H9 (cell line): ENCODE measurements at regions not wholly inside any gene's neighbourhood (a gene's known extent, or its start where the extent isn't known, plus 50 kb on each side); places are given as distances from the start of the nearest gene placed in this dataset.
"Not testable (repeated sequence)": the region's sequence is repeated elsewhere in the genome, so short reads cannot be mapped to it uniquely, and the experiment has no call there.

Experiments used
- DNase-seq: peaks from one replicate; pipeline ENCODE4 v3.0.0-alpha.2; 2017
- H2AFZ ChIP-seq: one replicate; pipeline ENCODE4 v1.6.1; 2013; ENCODE audit warnings: mild to moderate bottlenecking, low read length, control low read depth, moderate library complexity
- H2AK5ac ChIP-seq: 2 replicates; pipeline ENCODE4 v1.6.1; 2013; ENCODE audit warnings: low read length, control low read depth, mixed read lengths; ENCODE audit not compliant: insufficient read length
- H2BK120ac ChIP-seq: one replicate; pipeline ENCODE4 v1.6.1; 2013; ENCODE audit warnings: low read depth, mild to moderate bottlenecking, low read length, control low read depth, inconsistent platforms; ENCODE audit not compliant: poor library complexity, severe bottlenecking
- H2BK12ac ChIP-seq: 2 replicates; pipeline ENCODE4 v1.6.1; 2013; ENCODE audit warnings: low read length, control low read depth, mixed read lengths, low read depth; ENCODE audit not compliant: insufficient read length
- H2BK15ac ChIP-seq: 2 replicates; pipeline ENCODE4 v1.6.1; 2013; ENCODE audit warnings: low read depth, low read length, control low read depth
- H2BK20ac ChIP-seq: one replicate; pipeline ENCODE4 v1.6.1; 2013; ENCODE audit warnings: low read depth, mild to moderate bottlenecking, low read length, control low read depth, inconsistent platforms; ENCODE audit not compliant: poor library complexity, severe bottlenecking
- H2BK5ac ChIP-seq: 2 replicates; pipeline ENCODE4 v1.6.1; 2013; ENCODE audit warnings: low read length, control low read depth, mixed read lengths; ENCODE audit not compliant: insufficient read length
- H3K14ac ChIP-seq: 2 replicates; pipeline ENCODE4 v1.6.1; 2013; ENCODE audit warnings: low read length, control low read depth; ENCODE audit not compliant: insufficient read depth
- H3K18ac ChIP-seq: 2 replicates; pipeline ENCODE4 v1.6.1; 2013; ENCODE audit warnings: low read depth, mild to moderate bottlenecking, mixed read lengths, low read length, control low read depth; ENCODE audit not compliant: insufficient read length
- H3K23ac ChIP-seq: 2 replicates; pipeline ENCODE4 v1.6.1; 2013; ENCODE audit warnings: low read length, control low read depth, mixed read lengths, low read depth; ENCODE audit not compliant: insufficient read length
- H3K23me2 ChIP-seq: 2 replicates; pipeline ENCODE4 v1.6.1; 2013; ENCODE audit warnings: low read depth, mild to moderate bottlenecking, mixed read lengths, low read length, control low read depth; ENCODE audit not compliant: insufficient read length, poor library complexity, severe bottlenecking
- H3K27ac ChIP-seq: 2 replicates; pipeline ENCODE4 v1.5.1; 2013; ENCODE audit warnings: low read length, control low read depth, mixed read lengths, low read depth; ENCODE audit not compliant: insufficient read length
- H3K27me3 ChIP-seq: 2 replicates; pipeline ENCODE4 v1.6.1; 2013; ENCODE audit warnings: low read length, control low read depth, inconsistent platforms; ENCODE audit not compliant: insufficient read depth
- H3K4ac ChIP-seq: 2 replicates; pipeline ENCODE4 v1.6.1; 2013; ENCODE audit warnings: low read depth, mild to moderate bottlenecking, control low read depth, inconsistent platforms, low read length, moderate library complexity
- H3K4me1 ChIP-seq: 2 replicates; pipeline ENCODE4 v1.6.1; 2013; ENCODE audit warnings: low read length, control low read depth, inconsistent platforms; ENCODE audit not compliant: insufficient read depth
- H3K4me2 ChIP-seq: 2 replicates; pipeline ENCODE4 v1.6.1; 2013; ENCODE audit warnings: low read length, control low read depth, mixed read lengths; ENCODE audit not compliant: insufficient read length, insufficient read depth
- H3K56ac ChIP-seq: 2 replicates; pipeline ENCODE4 v1.6.1; 2013; ENCODE audit warnings: low read depth, mild to moderate bottlenecking, mixed read lengths, low read length, control low read depth; ENCODE audit not compliant: insufficient read length
- H3K79me1 ChIP-seq: 2 replicates; pipeline ENCODE4 v1.6.1; 2013; ENCODE audit warnings: low read depth, mild to moderate bottlenecking, moderate library complexity, low read length, control low read depth, inconsistent platforms; ENCODE audit not compliant: insufficient read depth, poor library complexity, severe bottlenecking
- H3K79me2 ChIP-seq: 2 replicates; pipeline ENCODE4 v1.6.1; 2013; ENCODE audit warnings: low read length, control low read depth, inconsistent platforms; ENCODE audit not compliant: insufficient read depth
- H3K9ac ChIP-seq: 2 replicates; pipeline ENCODE4 v1.6.1; 2013; ENCODE audit warnings: low read length, control low read depth, mixed read lengths; ENCODE audit not compliant: insufficient read length; ENCODE audit errors: extremely low read depth
- H3K9me3 ChIP-seq: one replicate; pipeline ENCODE4 v1.6.1; 2013; ENCODE audit warnings: low read depth, low read length, inconsistent platforms; ENCODE audit not compliant: control insufficient read depth
- H3T11ph ChIP-seq: one replicate; pipeline ENCODE4 v1.6.1; 2013; ENCODE audit warnings: mild to moderate bottlenecking, low read length, control low read depth, inconsistent platforms
- H4K20me1 ChIP-seq: one replicate; pipeline ENCODE4 v1.6.1; 2013; ENCODE audit not compliant: control insufficient read depth, insufficient read length, insufficient read depth
- H4K5ac ChIP-seq: 2 replicates; pipeline ENCODE4 v1.6.1; 2013; ENCODE audit warnings: low read depth, mild to moderate bottlenecking, mixed read lengths, low read length, control low read depth; ENCODE audit not compliant: insufficient read length
- H4K8ac ChIP-seq: replicated peaks from 2 replicates; pipeline ENCODE4 v1.6.1; 2013; ENCODE audit warnings: low read length, control low read depth, mixed read lengths, low read depth; ENCODE audit not compliant: insufficient read length
- H4K91ac ChIP-seq: 2 replicates; pipeline ENCODE4 v1.6.1; 2013; ENCODE audit warnings: low read depth, mild to moderate bottlenecking, moderate library complexity, mixed read lengths, low read length, control low read depth; ENCODE audit not compliant: insufficient read length
- H3K27ac Mint-ChIP-seq, 3 experiments: 2 replicates in 2 of 3; 3 replicates in 1 of 3; pipeline ENCODE4 v1.8.0; 2020 to 2021; ENCODE audit warnings: mixed read lengths in 3 of 3, mild to moderate bottlenecking in 1 of 3, moderate library complexity in 1 of 3
- H3K27me3 Mint-ChIP-seq: 2 replicates; pipeline ENCODE4 v1.8.0; 2021; ENCODE audit warnings: low read depth, mild to moderate bottlenecking, moderate library complexity, mixed read lengths
- H3K36me3 Mint-ChIP-seq, 3 experiments: 2 replicates in 2 of 3; 3 replicates in 1 of 3; pipeline ENCODE4 v1.8.0; 2020 to 2021; ENCODE audit warnings: low read depth in 3 of 3, mixed read lengths in 3 of 3; ENCODE audit not compliant: insufficient read depth in 1 of 3
- H3K4me1 Mint-ChIP-seq, 2 experiments: 2 replicates each; pipeline ENCODE4 v1.8.0; 2020; ENCODE audit warnings: mixed read lengths in 2 of 2
- H3K4me3 Mint-ChIP-seq, 2 experiments: 2 replicates in 1 of 2; 3 replicates in 1 of 2; pipeline ENCODE4 v1.8.0; 2020 to 2021; ENCODE audit warnings: mild to moderate bottlenecking in 2 of 2, mixed read lengths in 2 of 2, moderate library complexity in 1 of 2
- H3K9me3 Mint-ChIP-seq, 2 experiments: 2 replicates in 1 of 2; 3 replicates in 1 of 2; pipeline ENCODE4 v1.8.0; 2020; ENCODE audit warnings: mild to moderate bottlenecking in 2 of 2, mixed read lengths in 2 of 2, moderate library complexity in 1 of 2
- CTCF ChIP-seq: fragments of 200-600 bp; sonication (generic); conservative IDR thresholded peaks from 3 replicates; pipeline ENCODE4 v1.8.0; 2021; ENCODE audit warnings: antibody characterized with exemption, mild to moderate bottlenecking
- WGBS: extraction: QIAGEN DNeasy Blood & Tissue Kit; methylation state at CpG from one replicate; pipeline ENCODE4 v1.1.7; 2013; ENCODE audit warnings: missing lambda C conversion rate, low lambda C conversion rate, mixed read lengths; ENCODE audit not compliant: insufficient read length; ENCODE audit errors: extremely low coverage; 5-methylcytosine and 5-hydroxymethylcytosine counted together

DNA sequence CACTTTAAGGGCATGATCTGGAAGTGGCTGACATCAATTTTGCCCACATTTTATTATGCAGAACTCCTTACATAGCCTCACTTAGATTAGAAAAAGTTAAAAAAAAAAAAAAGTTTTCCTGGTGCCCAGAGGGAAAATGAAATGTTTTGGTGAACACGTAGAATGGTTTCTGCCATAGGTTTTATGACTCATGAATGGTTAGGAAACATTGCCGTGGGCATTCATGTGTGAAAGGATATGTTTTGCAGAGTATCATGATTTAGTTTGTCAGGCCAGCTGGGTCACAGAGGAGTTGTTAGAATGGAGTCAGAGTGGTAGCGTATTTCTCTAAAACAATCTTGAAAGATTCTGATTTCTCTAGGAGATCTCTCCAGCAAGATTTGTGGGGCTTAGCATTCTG lies 133.8 kb downstream of the MRPL57 start:
- no peaks in the 10 kb centered on the region for H3K23me2 ChIP-seq
- no peak overlapping the region for H2BK20ac ChIP-seq
- no peaks in the 10 kb centered on the region for H3K79me1 ChIP-seq
- no peak overlapping the region for H4K91ac ChIP-seq
- no CpG with 5 or more reads among the region's 3 CpGs for WGBS
- no peak overlapping the region for H2AFZ ChIP-seq
- TF ChIP-seq CTCF, result no peak
- no peak overlapping the region for H2BK5ac ChIP-seq
- H3K27ac Mint-ChIP-seq, result no peak overlapping the region
- no peak overlapping the region for H3K18ac ChIP-seq
- H3T11ph ChIP-seq, result no peak overlapping the region
- H3K9me3 ChIP-seq, result no peaks in the 10 kb centered on the region
- H3K4me2 ChIP-seq, result no peak overlapping the region
- H3K36me3 Mint-ChIP-seq, result no peaks in the 10 kb centered on the region
- H3K14ac ChIP-seq, result no peak overlapping the region
- H2BK120ac ChIP-seq, result no peak overlapping the region
- no peaks in the 10 kb centered on the region for H3K27me3 ChIP-seq
- no peak overlapping the region for H4K5ac ChIP-seq
- peaks cover 17 to 19% of the 10 kb centered on the region in 2 experiments for H3K4me1 Mint-ChIP-seq
- H3K56ac ChIP-seq, result no peak overlapping the region
- H3K9ac ChIP-seq, result no peak overlapping the region
- H2BK15ac ChIP-seq, result no peak overlapping the region
- H3K4ac ChIP-seq, result no peak overlapping the region
- no peak overlapping the region for H4K8ac ChIP-seq
- no peaks in the 10 kb centered on the region for H3K9me3 Mint-ChIP-seq
- no peak overlapping the region for H3K23ac ChIP-seq
- no peaks in the 10 kb centered on the region for H4K20me1 ChIP-seq
- H3K79me2 ChIP-seq, result no peaks in the 10 kb centered on the region
- H3K4me1 ChIP-seq, result no peaks in the 10 kb centered on the region
- no peak for DNase-seq
- no peaks in the 10 kb centered on the region; the same call in 1 of the 2 replicates for H3K27me3 Mint-ChIP-seq
- H2BK12ac ChIP-seq, result no peak overlapping the region
- no peak overlapping the region for H2AK5ac ChIP-seq
- no peak overlapping the region for H3K27ac ChIP-seq
- H3K4me3 Mint-ChIP-seq, result no peak overlapping the region

- not testable (repeated sequence) for H3K18ac ChIP-seq, H3T11ph ChIP-seq, H3K79me2 ChIP-seq, H4K5ac ChIP-seq, H3K23me2 ChIP-seq, H3K4ac ChIP-seq, H3K4me3 Mint-ChIP-seq, H3K9ac ChIP-seq, H2BK20ac ChIP-seq, H3K27me3 Mint-ChIP-seq, H3K9me3 Mint-ChIP-seq, H4K20me1 ChIP-seq, H3K56ac ChIP-seq, H2AK5ac ChIP-seq, H2BK5ac ChIP-seq, H3K4me2 ChIP-seq, H4K91ac ChIP-seq, H2BK120ac ChIP-seq, H2AFZ ChIP-seq, H3K4me1 ChIP-seq, H3K23ac ChIP-seq, DNase-seq, H3K9me3 ChIP-seq, H2BK15ac ChIP-seq, H3K27ac Mint-ChIP-seq, H3K14ac ChIP-seq, H3K4me1 Mint-ChIP-seq, H2BK12ac ChIP-seq, H3K27me3 ChIP-seq, H4K8ac ChIP-seq, H3K79me1 ChIP-seq, H3K27ac ChIP-seq, H3K36me3 Mint-ChIP-seq
- WGBS, result no CpG with 5 or more reads among the region's 1 CpG
Observed at GRCh38 chr13:21314976-21315375, 138.5 kb downstream of the MRPL57 start.
